Mucosa of rectum (tissue), 2 donors: ENCODE measurements at regions not wholly inside any gene's neighbourhood (a gene's known extent, or its start where the extent isn't known, plus 50 kb on each side); places are given as distances from the start of the nearest gene placed in this dataset.

Experiments used
- H3K27ac ChIP-seq, 2 donors: one replicate each; pipeline ENCODE4 v1.7.0; 2013; ENCODE audit warnings: inconsistent platforms in 2 of 2, low read depth in 2 of 2, low read length in 2 of 2
- H3K27me3 ChIP-seq, 2 donors: one replicate each; pipeline ENCODE4 v1.7.0; 2013; ENCODE audit warnings: low read length in 2 of 2; ENCODE audit not compliant: control insufficient read depth in 2 of 2, insufficient read depth in 2 of 2
- H3K36me3 ChIP-seq, 2 donors: one replicate each; pipeline ENCODE4 v1.7.0; 2013; ENCODE audit warnings: low read length in 2 of 2; ENCODE audit not compliant: control insufficient read depth in 2 of 2, insufficient read depth in 2 of 2
- H3K4me1 ChIP-seq, 2 donors: one replicate each; pipeline ENCODE4 v1.7.0; 2013; ENCODE audit warnings: low read length in 2 of 2, mild to moderate bottlenecking in 1 of 2; ENCODE audit not compliant: control insufficient read depth in 2 of 2, insufficient read depth in 2 of 2
- H3K4me3 ChIP-seq, 2 donors: one replicate each; pipeline ENCODE4 v1.7.0; 2013; ENCODE audit warnings: low read length in 2 of 2
- H3K9ac ChIP-seq, 2 donors: one replicate each; pipeline ENCODE4 v1.7.0; 2013; ENCODE audit warnings: low read length in 2 of 2, low read depth in 1 of 2, mild to moderate bottlenecking in 1 of 2
- H3K9me3 ChIP-seq, 2 donors: one replicate each; pipeline ENCODE4 v1.7.0; 2013; ENCODE audit warnings: low read length in 2 of 2; ENCODE audit not compliant: control insufficient read depth in 2 of 2
- donor health status: healthy.
- donor health status: Normal muscosa, but diverticular disease.

GRCh38 chr6:21767891-21768648 lies 174.5 kb downstream of the SOX4 start:
- no peak overlapping the region for H3K4me3 ChIP-seq
- no peaks in the 10 kb centered on the region for H3K9me3 ChIP-seq
- no peaks in the 10 kb centered on the region for H3K27me3 ChIP-seq
- H3K4me1 ChIP-seq, result peaks cover 7 to 8% of the 10 kb centered on the region in 2 donors
- H3K36me3 ChIP-seq, result no peaks in the 10 kb centered on the region
- H3K9ac ChIP-seq, result no peak overlapping the region
- H3K27ac ChIP-seq, result no peak overlapping the region

GRCh38 chr6:21769405-21769861 lies 175.9 kb downstream of the SOX4 start:
- peak overlapping the region in 1 of 2 donors; percentile 4 for H3K27ac ChIP-seq
- no peak overlapping the region for H3K4me3 ChIP-seq
- H3K4me1 ChIP-seq, result peaks cover 8 to 10% of the 10 kb centered on the region in 2 donors
- H3K36me3 ChIP-seq, result no peaks in the 10 kb centered on the region
- H3K9ac ChIP-seq, result no peak overlapping the region
- H3K27me3 ChIP-seq, result no peaks in the 10 kb centered on the region
- H3K9me3 ChIP-seq, result no peaks in the 10 kb centered on the region

- Histone ChIP-seq H3K27me3 (no peaks in the 10 kb centered on the region), H3K9ac (no peak overlapping the region), H3K4me1 (peaks cover 8 to 10% of the 10 kb centered on the region in 2 donors), H3K27ac (no peak overlapping the region), H3K9me3 (no peaks in the 10 kb centered on the region), H3K36me3 (no peaks in the 10 kb centered on the region), H3K4me3 (no peak overlapping the region)
Observed at GRCh38 chr6:21769968-21770367, 176.4 kb downstream of the SOX4 start.

- no peak overlapping the region for H3K4me3 ChIP-seq
- H3K9ac ChIP-seq, result no peak overlapping the region
- H3K27ac ChIP-seq, result no peak overlapping the region
- H3K4me1 ChIP-seq, result peaks cover 8 to 10% of the 10 kb centered on the region in 2 donors
- no peaks in the 10 kb centered on the region for H3K36me3 ChIP-seq
- H3K27me3 ChIP-seq, result peaks cover 0 to 2% of the 10 kb centered on the region in 2 donors
- no peaks in the 10 kb centered on the region for H3K9me3 ChIP-seq
Observed at GRCh38 chr6:21771626-21772320, 178.2 kb downstream of the SOX4 start.

DNA sequence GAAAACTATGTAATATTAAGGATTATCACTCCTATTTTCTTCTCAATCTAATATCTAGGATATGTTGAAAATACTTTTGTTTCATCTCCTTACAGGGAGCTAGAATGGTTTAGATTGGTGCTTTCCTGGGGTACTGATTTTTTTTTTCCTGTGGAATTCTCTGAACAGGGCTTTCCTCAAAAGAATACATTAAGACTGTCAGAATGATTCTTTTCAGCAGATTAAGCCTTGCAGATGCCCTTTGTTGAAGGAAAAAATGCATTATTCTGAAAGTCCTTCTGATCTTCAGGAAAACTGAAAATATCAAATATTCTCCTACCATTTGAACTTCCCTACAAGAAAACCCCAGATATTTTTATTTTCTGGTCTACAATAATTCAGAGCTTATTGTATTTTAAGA lies 178.9 kb downstream of the SOX4 start:
- no peaks in the 10 kb centered on the region for H3K9me3 ChIP-seq

DNA sequence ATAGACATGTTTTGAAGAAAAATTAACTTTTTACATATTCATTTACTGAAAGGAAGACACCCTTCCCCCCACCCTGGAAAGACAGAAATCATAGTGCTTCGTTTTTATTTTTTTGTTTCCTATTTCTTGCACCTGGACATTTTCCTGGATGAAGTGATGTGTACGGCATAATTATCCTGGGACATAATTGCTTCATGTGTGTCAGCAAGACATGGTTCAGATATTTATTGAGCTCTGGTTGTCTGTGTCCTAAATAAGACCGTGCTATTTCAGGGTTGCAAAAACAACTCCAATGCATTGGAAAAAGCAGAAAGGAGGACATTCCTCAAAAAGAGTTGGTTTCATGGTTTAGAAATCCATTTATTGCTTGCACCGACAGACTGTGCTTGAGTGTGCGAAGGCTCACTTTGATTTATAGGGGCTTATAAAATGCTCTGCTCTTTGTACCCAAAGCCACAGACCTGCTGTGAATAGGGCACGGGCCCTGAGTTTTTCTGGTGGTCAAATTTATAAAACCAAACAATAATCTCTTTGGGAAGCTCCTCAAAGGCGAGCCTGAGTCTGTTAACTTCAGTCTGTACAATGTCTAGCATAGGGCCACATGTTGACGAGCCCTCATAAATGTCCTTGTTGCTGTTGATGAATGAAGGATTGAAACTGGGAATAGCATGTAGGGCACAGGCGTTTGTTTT lies 179.5 kb downstream of the SOX4 start:
- no peak overlapping the region for H3K9ac ChIP-seq
- H3K27ac ChIP-seq, result no peak overlapping the region
- H3K9me3 ChIP-seq, result no peaks in the 10 kb centered on the region
- no peaks in the 10 kb centered on the region for H3K36me3 ChIP-seq
- H3K4me3 ChIP-seq, result peak overlapping the region in 1 of 2 donors; percentile 14
- H3K4me1 ChIP-seq, result peaks cover 8 to 10% of the 10 kb centered on the region in 2 donors
- peaks cover 0 to 2% of the 10 kb centered on the region in 2 donors for H3K27me3 ChIP-seq

More for the DNA sequence above, 178.9 kb downstream of the SOX4 start:
- Histone ChIP-seq H3K27me3 (peaks cover 0 to 2% of the 10 kb centered on the region in 2 donors), H3K4me1 (peaks cover 8 to 10% of the 10 kb centered on the region in 2 donors), H3K27ac (no peak overlapping the region), H3K36me3 (no peaks in the 10 kb centered on the region), H3K9ac (no peak overlapping the region), H3K4me3 (no peak overlapping the region)

DNA sequence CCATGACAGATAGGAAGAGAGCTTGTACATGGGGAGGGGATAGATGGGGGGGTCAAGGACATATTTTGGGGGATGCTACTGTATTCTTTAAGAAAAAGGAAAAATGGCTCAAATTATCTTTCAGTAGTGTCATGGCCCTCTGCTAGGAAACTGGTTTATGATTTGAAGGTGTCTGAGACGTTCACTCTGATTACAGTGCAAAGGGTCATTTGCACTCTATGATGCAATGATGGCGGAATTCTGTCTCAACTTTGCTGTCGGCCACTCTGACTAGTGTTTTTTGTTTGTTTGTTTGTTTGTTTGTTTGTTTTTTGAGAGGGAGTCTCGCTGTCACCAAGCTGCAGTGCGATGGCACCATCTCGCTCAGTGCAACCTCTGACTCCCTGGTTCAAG lies 180.0 kb downstream of the SOX4 start:
- peaks cover 8 to 10% of the 10 kb centered on the region in 2 donors for H3K4me1 ChIP-seq
- no peak overlapping the region for H3K4me3 ChIP-seq
- no peak overlapping the region for H3K9ac ChIP-seq
- H3K9me3 ChIP-seq, result no peaks in the 10 kb centered on the region
- no peaks in the 10 kb centered on the region for H3K36me3 ChIP-seq
- H3K27ac ChIP-seq, result no peak overlapping the region
- H3K27me3 ChIP-seq, result peaks cover 0 to 2% of the 10 kb centered on the region in 2 donors

DNA sequence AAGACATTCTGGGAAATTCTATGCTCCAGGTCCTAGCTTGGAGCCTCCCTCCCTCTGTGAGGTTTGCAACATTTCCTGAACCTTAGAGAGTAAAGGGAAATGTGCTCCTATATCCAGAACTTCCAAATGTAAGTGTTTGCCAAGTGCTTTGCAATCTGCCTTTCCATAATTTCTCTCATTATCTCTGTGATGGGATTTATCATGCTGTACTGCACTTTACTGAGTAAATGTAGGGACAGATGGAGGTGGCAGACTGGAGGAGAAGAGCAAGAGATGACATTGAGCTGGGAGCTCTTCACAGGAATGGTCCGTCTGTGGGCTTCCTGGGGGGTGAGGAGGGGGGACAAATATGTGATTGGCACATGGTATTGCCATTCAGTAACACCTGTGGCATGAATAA lies 184.3 kb downstream of the SOX4 start:
- Histone ChIP-seq H3K36me3 (no peaks in the 10 kb centered on the region), H3K4me3 (no peak overlapping the region)

GRCh38 chr6:21780141-21780540 lies 186.6 kb downstream of the SOX4 start:
- no peaks in the 10 kb centered on the region for H3K4me1 ChIP-seq
- no peaks in the 10 kb centered on the region for H3K9me3 ChIP-seq
- no peak overlapping the region for H3K9ac ChIP-seq
- H3K27me3 ChIP-seq, result peaks cover 0 to 2% of the 10 kb centered on the region in 2 donors
- no peak overlapping the region for H3K4me3 ChIP-seq
- H3K27ac ChIP-seq, result no peak overlapping the region
- H3K36me3 ChIP-seq, result no peaks in the 10 kb centered on the region

More for the DNA sequence above, 184.3 kb downstream of the SOX4 start:
- peaks cover 2 to 3% of the 10 kb centered on the region in 2 donors for H3K4me1 ChIP-seq
- H3K27me3 ChIP-seq, result peaks cover 0 to 2% of the 10 kb centered on the region in 2 donors
- no peak overlapping the region for H3K9ac ChIP-seq
- H3K9me3 ChIP-seq, result no peaks in the 10 kb centered on the region
- H3K27ac ChIP-seq, result no peak overlapping the region

DNA sequence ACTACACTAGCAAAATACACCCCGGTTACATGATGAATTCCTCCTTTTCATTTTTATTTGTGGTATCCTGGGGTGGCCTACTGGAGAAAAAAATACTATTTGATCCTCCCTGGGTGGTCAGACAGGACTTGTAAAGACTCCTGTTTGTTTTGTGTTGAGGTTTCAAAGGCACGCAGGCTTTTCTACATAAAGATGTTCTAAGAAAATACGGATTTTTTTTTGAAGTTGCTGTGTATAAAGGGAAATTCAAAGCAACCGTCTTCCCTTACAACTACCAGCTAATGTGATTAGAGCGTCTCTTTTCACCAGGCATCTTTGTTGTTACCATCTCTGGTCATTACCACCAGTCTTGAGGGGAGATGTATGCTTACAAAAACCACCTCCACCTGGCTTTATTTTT lies 187.1 kb downstream of the SOX4 start:
- Histone ChIP-seq H3K9ac (no peak overlapping the region), H3K4me3 (no peak overlapping the region), H3K36me3 (no peaks in the 10 kb centered on the region), H3K27me3 (peaks cover 0 to 2% of the 10 kb centered on the region in 2 donors), H3K9me3 (no peaks in the 10 kb centered on the region), H3K27ac (no peak overlapping the region), H3K4me1 (no peaks in the 10 kb centered on the region)
